ENCODE measurements at regions not wholly inside any gene's neighbourhood (a gene's known extent, or its start where the extent isn't known, plus 50 kb on each side); places are given as distances from the start of the nearest gene placed in this dataset.

DNA sequence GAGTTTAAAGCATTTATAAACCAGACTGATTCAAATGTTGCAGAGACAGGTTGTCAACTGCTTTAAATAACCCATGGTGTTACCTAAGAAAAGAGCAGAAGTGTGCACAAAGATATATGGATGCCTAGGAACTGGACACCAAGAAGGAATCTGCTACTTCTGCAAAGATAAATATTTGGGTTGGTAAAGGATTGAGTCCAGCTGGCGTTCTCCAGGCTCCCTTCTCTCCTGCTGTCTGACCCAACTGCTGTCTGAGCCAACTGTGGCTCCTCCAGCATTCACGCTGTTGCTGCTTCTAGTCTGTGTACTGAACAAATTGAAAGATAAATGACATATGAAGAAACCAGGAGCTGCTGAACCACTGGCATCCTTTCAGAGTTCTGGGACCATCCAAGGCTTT is 1167.8 kb upstream of the PRKX start:
- no peak for DNase-seq (ENCODE audit: low read depth in 2 of 2)

DNA sequence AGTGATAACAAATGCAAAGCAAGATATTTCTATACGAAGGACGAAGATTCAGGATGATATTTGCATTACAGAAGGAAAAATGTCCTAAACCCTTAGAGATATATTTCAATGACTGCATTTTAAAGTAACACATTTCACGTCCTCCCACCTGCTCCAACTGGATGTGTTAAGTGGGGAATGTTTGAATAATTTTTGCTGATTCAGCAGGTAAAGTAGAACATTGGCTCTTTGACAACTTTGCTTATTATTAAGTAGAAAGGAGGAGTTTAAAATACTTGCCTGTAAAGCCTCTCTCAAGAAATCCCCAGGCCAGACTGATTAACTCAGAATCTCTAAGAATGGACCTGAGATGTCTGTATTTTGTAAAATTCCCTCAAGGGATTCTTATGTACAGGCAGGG is 1165.2 kb upstream of the PRKX start:
- DNase-seq (ENCODE audit: low read depth in 2 of 2), result no peak

- no peak for DNase-seq (ENCODE audit: low read depth in 2 of 2)
These were observed 1162.8 kb upstream of the PRKX start for GRCh38 chrX:4876268-4876667.

- DNase-seq (ENCODE audit: low read depth in 2 of 2), result no peak
These were observed 1138.1 kb upstream of the PRKX start for GRCh38 chrX:4851534-4851933.

DNA sequence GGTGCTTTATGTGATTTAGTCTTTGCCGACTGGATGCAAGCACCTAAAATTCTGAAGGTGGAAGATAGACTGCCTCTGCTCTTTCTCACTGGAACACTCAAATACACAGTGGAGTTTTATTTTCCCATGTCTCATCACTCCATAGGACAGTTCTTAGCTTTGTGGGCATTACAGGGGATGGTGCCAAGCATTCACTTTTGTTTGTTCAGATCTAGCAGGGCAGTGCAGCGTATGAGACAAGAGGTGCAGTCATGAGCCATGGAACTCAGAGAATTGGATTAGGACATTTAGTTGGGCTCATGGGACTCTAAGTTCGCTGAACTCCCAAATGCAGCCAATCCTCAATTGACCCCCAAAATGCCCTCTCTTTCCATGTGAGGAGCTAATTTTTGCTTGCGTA is 1136.9 kb upstream of the PRKX start:
- no peak for DNase-seq (ENCODE audit: low read depth in 2 of 2)

DNA sequence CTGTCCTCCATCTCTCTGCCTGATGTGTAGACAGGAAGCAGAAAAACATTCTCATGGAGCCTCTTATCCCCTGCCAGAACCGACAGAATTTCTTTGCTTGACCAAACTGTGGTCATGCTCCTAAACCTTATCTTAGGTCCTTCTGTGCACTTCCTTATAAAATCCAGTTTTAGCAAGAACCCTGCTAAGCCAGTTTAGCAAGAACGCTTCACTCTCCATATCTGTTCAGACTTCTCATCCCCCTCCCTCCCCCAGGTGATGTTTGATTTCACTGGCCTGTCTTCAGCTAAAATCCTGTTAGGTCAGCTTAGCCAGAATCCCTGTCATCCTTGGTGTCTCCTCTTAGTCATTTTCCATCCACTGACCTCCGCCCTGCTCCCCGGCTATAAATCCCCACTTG is 1130.9 kb upstream of the PRKX start:
- DNase-seq (ENCODE audit: low read depth in 2 of 2), result no peak

- DNase-seq (ENCODE audit: low read depth in 2 of 2), result no peak
These were observed 1127.8 kb upstream of the PRKX start for GRCh38 chrX:4841216-4841745.

DNA sequence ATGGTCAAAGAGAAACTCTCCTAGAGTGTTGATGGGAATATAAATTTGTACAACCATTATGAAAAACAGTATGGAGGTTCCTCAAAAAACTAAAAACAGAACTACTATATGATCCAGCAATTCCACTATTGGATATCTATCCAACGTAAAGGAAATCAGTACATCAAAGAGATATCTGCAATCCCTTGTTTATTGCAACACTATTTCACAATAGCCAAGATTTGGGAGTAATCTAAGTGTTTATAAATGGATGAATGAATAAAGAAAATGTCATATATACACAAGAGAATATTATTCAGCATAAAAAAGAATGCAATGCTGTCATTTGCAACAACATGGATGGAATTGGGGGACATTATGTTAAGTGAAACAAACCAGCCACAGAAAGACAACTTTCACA is 1118.1 kb upstream of the PRKX start:
- DNase-seq (ENCODE audit: low read depth in 2 of 2), result no peak

DNA sequence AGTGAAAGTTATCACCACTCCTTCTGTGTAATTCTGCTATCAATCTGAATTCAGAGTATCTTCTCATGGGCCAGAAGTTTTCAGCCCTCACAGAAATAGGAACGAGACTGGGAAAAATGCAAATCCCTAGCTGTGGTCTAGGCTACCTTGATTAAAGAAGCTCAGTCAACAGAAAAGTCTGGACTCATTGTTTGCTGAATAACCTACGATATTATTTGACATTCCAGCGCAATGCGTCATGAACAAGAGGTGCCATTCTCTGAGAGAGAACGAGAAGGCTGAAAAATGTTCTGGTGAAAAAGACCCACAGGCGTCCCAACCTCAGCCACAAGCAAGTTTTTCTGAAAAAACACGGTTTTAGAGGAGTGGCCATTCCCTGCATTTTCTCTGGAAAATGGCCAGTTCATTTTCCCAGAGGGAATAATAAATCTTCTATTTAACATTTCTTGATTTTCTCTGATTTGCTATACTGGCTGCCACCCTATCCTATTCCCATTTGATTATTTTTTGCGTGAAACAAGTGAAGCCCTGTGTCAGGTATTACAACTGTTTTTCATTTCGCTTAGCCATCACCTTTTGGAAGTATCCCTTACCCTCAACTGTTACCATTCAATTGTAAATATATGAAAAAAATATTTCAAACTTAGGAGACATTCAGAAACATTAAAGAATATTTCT is 1117.6 kb upstream of the PRKX start:
- no peak for DNase-seq (ENCODE audit: low read depth in 2 of 2)

- no peak for DNase-seq (ENCODE audit: low read depth in 2 of 2)
These were observed 1112.1 kb upstream of the PRKX start for GRCh38 chrX:4825550-4825949.

DNA sequence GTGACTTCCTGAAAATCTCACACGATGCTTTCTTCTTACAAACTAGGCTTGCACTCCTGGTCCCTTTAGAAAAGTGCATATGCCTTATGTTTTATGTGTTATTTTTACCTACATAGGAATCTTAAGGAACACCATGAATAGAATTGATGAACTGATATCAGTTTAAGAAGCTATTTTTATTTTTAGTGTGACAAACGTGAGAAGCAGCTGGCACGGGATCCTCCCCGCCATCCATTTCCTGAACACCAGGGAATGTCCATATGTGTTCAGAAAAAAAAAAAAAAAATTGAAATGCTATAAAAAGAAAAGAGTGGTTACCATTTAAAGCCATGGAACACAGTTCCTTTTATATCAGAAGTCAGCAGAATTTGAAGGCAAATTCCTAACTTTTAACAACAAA is 1096.1 kb upstream of the PRKX start:
- DNase-seq (ENCODE audit: low read depth in 2 of 2), result no peak

DNA sequence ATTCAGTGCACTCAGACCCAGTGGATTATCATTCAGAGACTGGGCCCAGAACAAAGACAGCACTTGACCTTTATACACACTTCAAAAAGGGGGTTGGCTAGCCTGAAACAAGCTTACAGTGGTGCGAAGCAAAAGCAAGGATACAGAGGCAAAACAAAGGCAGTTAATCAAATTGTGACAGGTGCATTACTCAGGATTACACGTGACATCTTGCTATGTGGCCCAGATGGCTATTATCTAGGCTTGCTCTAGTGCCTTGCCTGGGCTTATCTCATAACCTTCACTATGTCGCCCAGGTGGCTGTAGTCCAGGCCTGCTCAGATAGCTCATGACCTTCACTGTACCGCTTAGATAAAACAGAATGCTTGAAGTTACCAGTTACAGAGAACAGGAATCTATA is 1092.1 kb upstream of the PRKX start:
- no peak for DNase-seq (ENCODE audit: low read depth in 2 of 2)

DNA sequence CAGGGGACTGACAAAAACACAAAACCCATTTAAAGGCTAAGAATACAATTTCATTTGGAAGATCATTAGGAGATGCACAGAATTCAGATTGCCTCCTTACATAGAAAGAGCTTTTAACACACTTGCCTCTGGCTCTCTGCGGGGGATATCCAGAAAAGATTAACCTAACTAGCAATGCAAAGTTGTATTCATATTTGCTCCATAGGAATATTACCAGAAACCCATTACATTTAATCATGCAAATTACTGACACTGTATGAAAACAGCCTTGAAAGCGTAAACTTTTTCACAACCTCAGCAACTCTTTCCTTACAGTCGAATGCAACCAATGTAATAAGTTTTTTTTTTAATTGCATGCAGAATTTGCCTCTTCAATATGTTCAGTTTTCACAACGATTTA is 1087.3 kb upstream of the PRKX start:
- no peak for DNase-seq (ENCODE audit: low read depth in 2 of 2)

GRCh38 chrX:4787971-4788370 is 1074.5 kb upstream of the PRKX start:
- DNase-seq (ENCODE audit: low read depth in 2 of 2), result no peak

- no peak for DNase-seq (ENCODE audit: low read depth in 2 of 2)
These were observed 1051.4 kb upstream of the PRKX start for GRCh38 chrX:4764888-4765287.

DNA sequence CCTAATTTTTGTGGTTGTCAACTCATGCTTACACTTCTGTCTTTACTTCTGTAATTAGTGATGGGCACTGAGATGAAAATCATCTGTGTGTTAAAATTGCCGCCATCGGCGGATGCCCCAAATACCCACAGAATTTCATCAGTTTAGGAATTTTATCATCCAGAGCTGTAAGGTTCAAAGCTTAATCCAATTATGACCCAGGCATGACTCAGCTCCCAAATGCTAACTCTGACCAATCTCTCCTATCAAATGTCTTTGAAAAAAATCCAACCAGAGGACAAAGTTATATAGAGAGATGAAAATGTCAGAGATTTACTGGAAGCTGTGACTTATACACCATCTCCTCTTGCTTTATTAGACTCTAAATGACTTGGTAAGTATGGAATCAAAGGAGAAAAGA is 1048.7 kb upstream of the PRKX start:
- DNase-seq (ENCODE audit: low read depth in 2 of 2), result no peak

DNA sequence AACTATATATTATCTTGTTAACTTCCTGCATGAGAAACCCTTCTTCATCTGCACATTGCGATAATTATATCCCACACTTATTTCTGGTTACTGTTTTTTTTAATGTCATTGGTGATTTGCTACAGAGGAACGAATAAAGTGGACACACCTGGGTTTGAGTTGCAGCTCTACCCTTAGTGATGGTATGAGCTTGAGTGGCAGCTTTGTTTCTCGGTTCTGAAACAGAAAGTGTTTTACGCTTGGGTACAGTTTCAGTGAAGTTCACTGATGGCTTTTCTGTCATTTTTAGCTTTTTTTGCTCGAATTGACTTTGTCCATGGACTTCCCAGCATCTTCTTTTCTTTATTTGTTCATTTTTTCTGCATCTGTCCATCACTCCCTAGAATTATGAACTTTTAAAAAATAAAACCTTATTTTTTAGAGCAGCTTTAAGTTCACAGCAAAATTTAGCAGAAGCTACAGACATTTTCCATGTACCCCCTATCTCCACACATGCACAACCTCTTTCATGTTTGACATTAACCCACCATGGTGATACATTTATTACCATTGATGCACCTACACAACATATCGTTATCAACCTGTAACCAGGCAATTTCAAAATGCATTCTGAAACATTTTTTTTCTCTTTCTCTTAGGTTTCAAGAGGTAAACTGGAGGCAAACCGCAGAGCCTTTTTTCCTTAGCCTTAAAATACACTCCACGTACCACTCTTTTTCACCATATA is 1041.6 kb upstream of the PRKX start:
- DNase-seq (ENCODE audit: low read depth in 2 of 2), result no peak

DNA sequence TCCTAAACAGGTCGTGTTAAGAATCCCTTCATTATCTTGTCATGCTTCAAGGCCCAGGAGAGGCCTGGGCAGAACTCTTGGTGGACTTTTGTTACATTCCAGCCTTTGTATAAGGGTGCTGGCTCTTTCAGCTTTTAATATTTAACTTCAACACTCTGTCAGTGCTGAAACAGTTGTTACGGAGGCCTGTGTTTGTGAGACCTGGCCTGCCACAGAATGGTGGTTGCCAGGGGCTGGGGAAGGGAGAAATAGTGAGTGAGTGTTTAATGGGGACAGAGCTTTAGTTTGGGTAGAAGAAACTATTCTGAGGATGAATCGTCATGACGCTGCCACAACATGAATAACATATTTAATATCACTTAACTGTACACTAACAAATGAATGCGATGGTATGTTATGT is 1027.6 kb upstream of the PRKX start:
- no peak for DNase-seq (ENCODE audit: low read depth in 2 of 2)

DNA sequence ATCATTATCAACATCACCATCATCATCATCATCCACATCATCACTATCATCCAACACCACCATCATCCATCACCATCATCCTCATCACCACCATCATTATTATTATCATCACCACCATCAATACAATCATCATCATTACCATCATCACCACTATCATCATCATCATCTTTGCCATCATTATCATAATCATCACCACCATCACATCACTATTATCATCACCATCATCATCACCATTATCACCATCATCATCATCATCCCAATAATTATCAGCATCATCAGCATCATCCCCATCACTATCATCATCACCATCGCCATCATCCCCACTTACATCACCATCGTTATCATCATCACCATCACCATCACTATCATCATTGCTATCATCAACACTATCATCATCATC is 1021.9 kb upstream of the PRKX start:
- no peak for DNase-seq (ENCODE audit: low read depth in 2 of 2)

DNA sequence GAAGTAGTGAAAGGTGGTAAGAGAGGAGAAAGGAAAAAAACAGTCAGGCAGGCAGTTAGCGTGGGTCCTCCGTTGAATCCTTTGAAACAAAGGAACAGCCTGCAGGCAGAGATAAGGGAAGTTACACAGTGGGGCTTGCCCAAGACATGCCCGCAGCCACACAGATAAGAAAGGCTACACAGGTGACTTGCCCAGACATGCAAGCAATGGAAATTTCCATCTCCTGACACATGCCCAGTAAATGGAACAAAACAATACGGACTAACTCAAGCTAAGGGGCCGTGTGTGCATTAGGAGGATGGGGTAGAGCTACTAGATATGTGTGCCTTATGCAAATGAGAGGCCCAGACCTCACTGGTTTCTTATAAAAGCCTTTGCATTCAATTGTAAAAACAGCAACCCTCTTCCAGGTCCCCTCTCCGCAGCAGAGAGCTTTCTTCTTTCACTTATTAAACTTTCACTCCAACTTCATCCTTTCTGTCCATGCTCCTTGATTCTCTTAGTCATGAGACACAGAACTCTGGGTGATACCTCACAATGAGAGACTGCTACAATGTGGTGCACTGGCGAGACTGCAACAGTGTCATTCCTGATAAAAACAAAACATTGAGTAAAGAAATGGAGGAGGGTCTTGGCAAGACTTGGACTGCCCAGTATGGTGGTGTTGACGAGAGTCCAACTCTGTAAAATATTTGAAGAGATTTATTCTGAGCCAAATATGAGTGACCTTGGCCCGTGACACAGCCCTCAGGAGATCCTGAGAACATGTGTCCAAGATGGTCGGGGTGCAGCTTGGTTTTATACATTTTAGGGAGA is 997.4 kb upstream of the PRKX start:
- DNase-seq (ENCODE audit: low read depth in 2 of 2), result no peak

DNA sequence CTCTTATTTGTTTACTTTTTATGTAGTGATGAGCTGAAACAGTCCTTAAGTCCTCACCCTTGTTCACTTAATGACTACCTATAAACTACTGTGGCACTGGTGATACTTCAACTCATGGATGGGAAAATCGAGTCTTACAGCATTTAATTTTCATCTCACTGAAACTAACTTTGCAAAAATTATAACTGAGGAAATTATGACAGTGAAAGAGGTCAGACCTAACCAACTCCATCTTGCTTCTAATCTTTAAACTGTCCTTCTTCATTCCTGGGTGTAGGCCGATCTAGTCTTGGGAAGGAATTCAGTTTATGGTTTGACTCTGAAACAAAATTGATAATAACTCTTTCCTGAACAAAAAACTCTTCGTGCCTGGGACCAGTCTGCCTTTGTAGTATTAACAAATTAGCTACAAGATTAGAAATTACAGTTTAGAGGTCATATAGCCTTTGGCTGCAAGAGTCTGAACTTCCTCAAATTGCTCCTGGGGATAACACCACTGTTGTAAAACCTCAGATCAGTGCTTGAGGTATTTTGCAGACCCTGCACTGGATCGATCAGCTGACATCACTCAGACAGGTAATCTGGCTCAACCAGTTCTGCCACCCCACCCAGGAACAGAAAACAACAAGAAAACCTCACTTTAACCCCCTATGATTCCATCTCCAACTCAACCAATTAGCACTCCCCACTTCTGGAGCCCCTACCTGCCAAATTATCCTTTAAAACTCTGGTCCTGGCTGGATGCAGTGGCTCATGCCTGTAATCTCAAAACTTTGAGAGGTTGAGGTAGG is 995.7 kb upstream of the PRKX start:
- no peak for DNase-seq (ENCODE audit: low read depth in 2 of 2)

GRCh38 chrX:4706961-4707360 is 993.5 kb upstream of the PRKX start:
- DNase-seq (ENCODE audit: low read depth in 2 of 2), result no peak
